ENCODE measurements at regions not wholly inside any gene's neighbourhood (a gene's known extent, or its start where the extent isn't known, plus 50 kb on each side); places are given as distances from the start of the nearest gene placed in this dataset.
"Not testable (repeated sequence)": the region's sequence is repeated elsewhere in the genome, so short reads cannot be mapped to it uniquely, and the experiment has no call there.

DNA sequence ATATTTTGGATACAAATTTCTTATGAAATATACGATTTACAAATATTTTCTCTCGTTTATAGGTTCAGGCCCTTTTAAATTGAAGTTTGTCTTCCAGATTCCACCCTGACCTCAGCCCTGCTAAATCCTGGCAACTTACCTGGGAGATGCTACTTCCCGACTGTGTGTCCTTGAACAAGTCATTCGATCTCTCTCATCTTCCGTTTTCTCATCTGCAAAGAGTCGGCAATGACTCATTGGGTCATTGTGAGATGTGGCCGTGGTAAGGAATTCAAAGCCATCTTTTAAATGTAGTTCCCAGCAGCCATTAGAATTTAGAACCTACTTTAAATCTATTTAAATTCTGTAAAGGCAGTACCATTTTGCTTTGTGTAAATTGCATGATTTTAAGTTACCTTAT, 72.5 kb downstream of the LHX2 start:
- Histone ChIP-seq H3K27ac (no peak overlapping the region), H3K36me3 (no peaks in the 10 kb centered on the region), H3K9me3 (peaks cover 0 to 26% (median 23%) of the 10 kb centered on the region in 8 donors), H3K27me3 (replicated peaks in 1 of 7) (peaks cover 0 to 5% (median 0%) of the 10 kb centered on the region in 7 donors), H3K4me3 (no peak overlapping the region), H3K4me1 (no peaks in the 10 kb centered on the region)
- TF ChIP-seq POLR2A (IDR thresholded peaks at IDR 0.05) (no peak), POLR2AphosphoS5 (IDR thresholded peaks at IDR 0.05) (no peak), CTCF (IDR thresholded peaks at IDR 0.05 in 8 of 11, conservative IDR thresholded peaks at IDR 0.05 in 3 of 11) (no peak)
- DNase-seq: no peak
- 67 to 83% (median 81%) methylated on average over 7 of the region's 7 CpGs for WGBS, 5 donors
- intact Hi-C loops (cut with DNase I; ENCODE audit: low total_unique reads): no loop called here

GRCh38 chr9:124087226-124087625, 75.7 kb downstream of the LHX2 start:
- WGBS, 5 donors: 67 to 95% (median 78%) methylated on average over 2 of the region's 2 CpGs

DNA sequence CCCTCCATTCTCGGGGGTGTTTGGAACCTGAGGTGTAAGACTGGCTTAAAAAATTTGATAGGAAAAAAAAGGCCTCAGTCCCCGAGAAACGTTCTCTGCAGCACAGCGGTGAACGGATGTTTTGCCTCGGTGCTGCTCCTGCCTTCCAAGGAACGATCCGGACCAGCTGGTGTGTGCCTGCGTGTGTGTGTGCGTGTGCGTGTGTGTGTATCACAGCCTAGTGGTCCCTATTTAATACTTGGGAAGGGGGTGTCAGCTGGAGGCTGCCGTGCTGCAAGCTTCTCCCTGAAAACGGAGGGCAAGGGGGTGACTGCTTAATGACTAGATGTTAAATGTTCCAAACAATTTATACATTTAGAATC, 76.9 kb downstream of the LHX2 start:
- Histone ChIP-seq H3K27me3 (replicated peaks in 1 of 7) (peaks cover 0 to 16% (median 0%) of the 10 kb centered on the region in 7 donors), H3K9me3 (peaks cover 0 to 26% (median 23%) of the 10 kb centered on the region in 8 donors), H3K4me1 (no peaks in the 10 kb centered on the region), H3K4me3 (no peak overlapping the region), H3K27ac (no peak overlapping the region), H3K36me3 (no peaks in the 10 kb centered on the region)
- peak; percentile 17 for DNase-seq
- intact Hi-C loops (cut with DNase I; ENCODE audit: low total_unique reads): no loop called here
- WGBS, 5 donors: 71 to 83% (median 75%) methylated on average over 13 of the region's 13 CpGs
- TF ChIP-seq CTCF (IDR thresholded peaks at IDR 0.05 in 8 of 11, conservative IDR thresholded peaks at IDR 0.05 in 3 of 11) (no peak), POLR2AphosphoS5 (IDR thresholded peaks at IDR 0.05) (no peak), POLR2A (IDR thresholded peaks at IDR 0.05) (no peak)

More at GRCh38 chr9:124087226-124087625, 75.7 kb downstream of the LHX2 start:
- Histone ChIP-seq H3K27ac (no peak overlapping the region), H3K36me3 (no peaks in the 10 kb centered on the region), H3K9me3 (peaks cover 0 to 26% (median 23%) of the 10 kb centered on the region in 8 donors), H3K27me3 (replicated peaks in 1 of 7) (peaks cover 0 to 11% (median 0%) of the 10 kb centered on the region in 7 donors), H3K4me3 (no peak overlapping the region), H3K4me1 (no peaks in the 10 kb centered on the region)
- intact Hi-C loops (cut with DNase I; ENCODE audit: low total_unique reads): no loop called here
- no peak for DNase-seq
- no peak for TF ChIP-seq CTCF (IDR thresholded peaks at IDR 0.05 in 8 of 11, conservative IDR thresholded peaks at IDR 0.05 in 3 of 11)
- TF ChIP-seq POLR2A (IDR thresholded peaks at IDR 0.05): no peak
- TF ChIP-seq POLR2AphosphoS5 (IDR thresholded peaks at IDR 0.05): no peak

DNA sequence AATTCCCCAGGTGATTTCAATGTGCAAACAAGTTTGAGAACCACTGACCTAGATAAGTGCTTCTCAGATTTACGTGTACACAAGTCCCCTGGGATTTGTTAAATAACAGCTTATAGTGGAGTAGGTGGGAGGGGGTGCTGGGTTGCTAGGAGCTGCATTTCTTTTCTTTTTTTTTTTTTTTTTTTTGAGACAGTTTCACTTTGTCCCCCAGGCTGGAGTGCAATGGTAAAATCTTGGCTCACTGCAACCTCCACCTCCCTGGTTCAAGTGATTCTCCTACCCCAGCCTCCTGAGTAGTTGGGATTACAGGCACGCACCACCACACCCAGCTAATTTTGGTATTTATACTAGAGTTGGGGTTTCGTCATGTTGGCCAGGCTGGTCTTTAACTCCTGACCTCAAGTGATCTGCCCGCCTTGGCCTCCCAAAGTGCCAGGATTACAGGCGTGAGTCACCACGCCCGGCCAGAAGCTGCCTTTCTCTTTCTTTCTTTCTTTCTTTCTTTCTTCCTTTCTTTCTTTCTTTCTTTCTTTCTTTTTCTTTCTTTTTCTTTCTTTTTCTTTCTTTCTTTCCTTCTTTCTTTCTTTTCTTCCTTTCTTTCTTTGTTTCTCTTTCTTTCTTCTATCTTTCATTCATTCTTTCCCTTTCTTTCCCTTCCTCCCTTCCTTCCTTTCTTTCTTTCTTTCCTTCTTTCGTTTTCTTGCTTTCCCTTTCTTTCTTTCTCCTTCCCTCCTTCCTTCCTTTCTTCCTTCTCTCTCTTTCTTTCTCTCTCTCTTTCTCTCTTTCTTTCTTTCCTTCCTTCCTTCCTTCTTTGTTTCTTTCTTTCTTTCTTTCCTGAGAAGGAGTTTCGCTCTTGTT, 78.3 kb downstream of the LHX2 start:
- DNase-seq; intact Hi-C loops (cut with DNase I; ENCODE audit: low total_unique reads): not testable (repeated sequence)

More for the DNA sequence above, 78.3 kb downstream of the LHX2 start:
- not testable (repeated sequence) for H3K36me3 ChIP-seq, H3K4me3 ChIP-seq, H3K27ac ChIP-seq, H3K4me1 ChIP-seq
- 69 to 84% (median 74%) methylated on average over 9 of the region's 9 CpGs for WGBS, 5 donors
- H3K9me3 ChIP-seq: peaks cover 0 to 23% (median 21%) of the 10 kb centered on the region in 8 donors
- H3K27me3 ChIP-seq (replicated peaks in 1 of 7): peaks cover 0 to 16% (median 0%) of the 10 kb centered on the region in 7 donors

Measured in spleen (tissue), 11 donors.